Left ventricle myocardium inferior (tissue), 1 donor: ENCODE measurements at regions not wholly inside any gene's neighbourhood (a gene's known extent, or its start where the extent isn't known, plus 50 kb on each side); places are given as distances from the start of the nearest gene placed in this dataset.

Source experiments
- DNase-seq: peaks from one replicate; pipeline ENCODE4 v3.0.0-alpha.2; 2020
- H3K27ac ChIP-seq: fragments of 200-600 bp; replicated peaks from 2 replicates; pipeline ENCODE4 v1.8.0; 2021
- H3K27me3 ChIP-seq: fragments of 200-600 bp; 2 replicates; pipeline ENCODE4 v1.8.0; 2021; ENCODE audit warnings: low read depth
- H3K36me3 ChIP-seq: fragments of 200-600 bp; 2 replicates; pipeline ENCODE4 v1.8.0; 2021
- H3K4me1 ChIP-seq: fragments of 200-600 bp; 2 replicates; pipeline ENCODE4 v1.8.0; 2021
- H3K4me3 ChIP-seq: fragments of 200-600 bp; 2 replicates; pipeline ENCODE4 v1.8.0; 2021; ENCODE audit warnings: mild to moderate bottlenecking, moderate library complexity
- H3K9me3 ChIP-seq: fragments of 200-600 bp; replicated peaks from 2 replicates; pipeline ENCODE4 v1.8.0; 2021
- CTCF ChIP-seq: fragments of 200-600 bp; IDR thresholded peaks from 2 replicates; pipeline ENCODE4 v1.8.0; 2021; ENCODE audit warnings: antibody characterized with exemption, mild to moderate bottlenecking, borderline replicate concordance
- intact Hi-C: fragments of 100-400 bp; cut with micrococcal nuclease; formaldehyde crosslinking; loops from one replicate; pipeline ENCODE4 v1.11.0; 2022
- donor health status: DM: no; HTN: yes; CAD: no; lungs with severe emphysema.

GRCh38 chr4:35461931-35462659 lies 782.2 kb downstream of the ARAP2 start:
- H3K9me3 ChIP-seq = peaks cover 30% of the 10 kb centered on the region
- no peak overlapping the region for H3K4me3 ChIP-seq
- no peaks in the 10 kb centered on the region for H3K36me3 ChIP-seq
- DNase-seq = no peak
- no peak for TF ChIP-seq CTCF
- no peaks in the 10 kb centered on the region for H3K27me3 ChIP-seq
- no peaks in the 10 kb centered on the region for H3K4me1 ChIP-seq
- no peak overlapping the region for H3K27ac ChIP-seq
- intact Hi-C loops = no loop called here

GRCh38 chr4:35463251-35463952 lies 780.9 kb downstream of the ARAP2 start:
- Histone ChIP-seq H3K36me3 (no peaks in the 10 kb centered on the region), H3K27ac (no peak overlapping the region), H3K4me3 (no peak overlapping the region), H3K9me3 (peaks cover 27% of the 10 kb centered on the region), H3K27me3 (no peaks in the 10 kb centered on the region), H3K4me1 (no peaks in the 10 kb centered on the region)
- no peak for DNase-seq
- intact Hi-C loops = no loop called here
- TF ChIP-seq CTCF = no peak

- no peak for TF ChIP-seq CTCF
- intact Hi-C loops = no loop called here
- no peak for DNase-seq
- H3K27me3 ChIP-seq = no peaks in the 10 kb centered on the region
- no peaks in the 10 kb centered on the region for H3K4me1 ChIP-seq
- peaks cover 10% of the 10 kb centered on the region for H3K9me3 ChIP-seq
- no peaks in the 10 kb centered on the region for H3K36me3 ChIP-seq
- H3K27ac ChIP-seq = no peak overlapping the region
- H3K4me3 ChIP-seq = no peak overlapping the region
Observed at GRCh38 chr4:35464964-35465528, 779.3 kb downstream of the ARAP2 start.

- no peak for DNase-seq
- no peak overlapping the region for H3K27ac ChIP-seq
Observed at GRCh38 chr4:35491093-35491492, 753.2 kb downstream of the ARAP2 start.

GRCh38 chr4:35493977-35494376 lies 750.3 kb downstream of the ARAP2 start:
- no peak overlapping the region for H3K27ac ChIP-seq
- H3K9me3 ChIP-seq = peaks cover 13% of the 10 kb centered on the region
- H3K4me1 ChIP-seq = no peaks in the 10 kb centered on the region
- H3K27me3 ChIP-seq = no peaks in the 10 kb centered on the region
- H3K4me3 ChIP-seq = no peak overlapping the region
- no peak for DNase-seq
- no peak for TF ChIP-seq CTCF
- intact Hi-C loops = no loop called here
- H3K36me3 ChIP-seq = no peaks in the 10 kb centered on the region

More at GRCh38 chr4:35491093-35491492, 753.2 kb downstream of the ARAP2 start:
- Histone ChIP-seq H3K27me3 (no peaks in the 10 kb centered on the region), H3K36me3 (no peaks in the 10 kb centered on the region), H3K9me3 (peaks cover 10% of the 10 kb centered on the region), H3K4me1 (no peaks in the 10 kb centered on the region), H3K4me3 (no peak overlapping the region)
- TF ChIP-seq CTCF = no peak
- intact Hi-C loops = no loop called here
